Liver (tissue), 8 donors: ENCODE measurements at regions not wholly inside any gene's neighbourhood (a gene's known extent, or its start where the extent isn't known, plus 50 kb on each side); places are given as distances from the start of the nearest gene placed in this dataset.

Source experiments
- DNase-seq: peaks from one replicate; pipeline ENCODE4 v3.0.0-alpha.2; 2017; ENCODE audit warnings: low spot score
- H3K27ac ChIP-seq, 2 donors: one replicate each; pipeline ENCODE4 v1.7.0; 2013; ENCODE audit warnings: inconsistent platforms in 2 of 2, low read length in 2 of 2, control low read depth in 1 of 2, low read depth in 1 of 2, mild to moderate bottlenecking in 1 of 2
- H3K27me3 ChIP-seq, 4 donors: one replicate each; pipeline versions ENCODE4 v1.6.1 to v1.7.0; 2013; ENCODE audit warnings: low read length in 3 of 4, inconsistent platforms in 1 of 4, mild to moderate bottlenecking in 1 of 4, moderate library complexity in 1 of 4; ENCODE audit not compliant: control insufficient read depth in 4 of 4, insufficient read depth in 4 of 4
- H3K36me3 ChIP-seq, 4 donors: one replicate each; pipeline versions ENCODE4 v1.6.1 to v1.7.0; 2013; ENCODE audit warnings: low read length in 3 of 4, mild to moderate bottlenecking in 3 of 4, low read depth in 1 of 4, moderate library complexity in 1 of 4; ENCODE audit not compliant: control insufficient read depth in 4 of 4, insufficient read depth in 3 of 4
- H3K4me1 ChIP-seq, 4 donors: one replicate each; pipeline versions ENCODE4 v1.6.1 to v1.7.0; 2013; ENCODE audit warnings: low read length in 3 of 4, mild to moderate bottlenecking in 3 of 4, moderate library complexity in 1 of 4; ENCODE audit not compliant: control insufficient read depth in 4 of 4, insufficient read depth in 4 of 4
- H3K4me3 ChIP-seq, 3 donors: one replicate each; pipeline versions ENCODE4 v1.6.1 to v1.7.0; 2013; ENCODE audit warnings: low read length in 3 of 3, control low read depth in 1 of 3, low read depth in 1 of 3, mild to moderate bottlenecking in 1 of 3
- H3K9ac ChIP-seq, 2 donors: one replicate each; pipeline ENCODE4 v1.7.0; 2013; ENCODE audit warnings: low read length in 2 of 2, mild to moderate bottlenecking in 2 of 2, moderate library complexity in 2 of 2, control low read depth in 1 of 2, low read depth in 1 of 2
- H3K9me3 ChIP-seq, 4 donors: one replicate each; pipeline versions ENCODE4 v1.6.1 to v1.7.0; 2013; ENCODE audit warnings: low read length in 3 of 4; ENCODE audit not compliant: control insufficient read depth in 4 of 4
- ATF3 ChIP-seq: IDR thresholded peaks from 2 replicates; pipeline ENCODE4 v1.6.1; 2016; ENCODE audit warnings: antibody characterized with exemption
- CTCF ChIP-seq: fragments of 150-350 bp; IDR thresholded peaks from 2 replicates; pipeline ENCODE4 v1.5.1; 2017; ENCODE audit warnings: improper control_type of control experiment, low read depth, low read length; ENCODE audit not compliant: missing input control
- EGR1 ChIP-seq, 2 donors: IDR thresholded peaks; 2 replicates each; pipeline ENCODE4 v1.6.1; 2016 to 2018; ENCODE audit warnings: antibody characterized with exemption in 2 of 2, low read depth in 2 of 2
- FOXA1 ChIP-seq: IDR thresholded peaks from 2 replicates; pipeline ENCODE4 v1.6.1; 2016; ENCODE audit warnings: antibody characterized with exemption
- FOXA2 ChIP-seq: IDR thresholded peaks from 2 replicates; pipeline ENCODE4 v1.6.1; 2016; ENCODE audit warnings: antibody characterized with exemption
- GABPA ChIP-seq, 2 donors: IDR thresholded peaks in 1 of 2; conservative IDR thresholded peaks in 1 of 2; 2 replicates each; pipeline ENCODE4 v1.6.1; 2016; ENCODE audit warnings: antibody characterized with exemption in 2 of 2, mild to moderate bottlenecking in 1 of 2, moderate library complexity in 1 of 2
- HNF4A ChIP-seq, 2 donors: conservative IDR thresholded peaks; 2 replicates each; pipeline ENCODE4 v1.6.1; 2016; ENCODE audit warnings: antibody characterized with exemption in 2 of 2, mild to moderate bottlenecking in 2 of 2
- HNF4G ChIP-seq: IDR thresholded peaks from 2 replicates; pipeline ENCODE4 v1.6.1; 2016; ENCODE audit warnings: antibody characterized with exemption
- JUND ChIP-seq, 2 donors: IDR thresholded peaks; 2 replicates each; pipeline ENCODE4 v1.6.1; 2016; ENCODE audit warnings: antibody characterized with exemption in 2 of 2
- NR2F2 ChIP-seq: IDR thresholded peaks from 2 replicates; pipeline ENCODE4 v1.6.1; 2016; ENCODE audit warnings: antibody characterized with exemption
- RAD21 ChIP-seq, 2 donors: IDR thresholded peaks; 2 replicates each; pipeline ENCODE4 v1.6.1; 2016; ENCODE audit warnings: antibody characterized with exemption in 2 of 2, mild to moderate bottlenecking in 2 of 2
- REST ChIP-seq: IDR thresholded peaks from 2 replicates; pipeline ENCODE4 v1.6.1; 2016; ENCODE audit warnings: antibody characterized with exemption, mild to moderate bottlenecking
- TAF1 ChIP-seq: conservative IDR thresholded peaks from 2 replicates; pipeline ENCODE4 v1.6.1; 2016; ENCODE audit warnings: antibody characterized with exemption, mild to moderate bottlenecking
- YY1 ChIP-seq: IDR thresholded peaks from 2 replicates; pipeline ENCODE4 v1.6.1; 2016; ENCODE audit warnings: antibody characterized with exemption, mild to moderate bottlenecking
- ZBTB33 ChIP-seq: IDR thresholded peaks from 2 replicates; pipeline ENCODE4 v1.6.1; 2016; ENCODE audit warnings: antibody characterized with exemption
- WGBS: extraction: QIAGEN DNeasy Blood & Tissue Kit; methylation state at CpG from one replicate; pipeline ENCODE4 v1.1.7; 2013; 5-methylcytosine and 5-hydroxymethylcytosine counted together
- donor health status: healthy.
- donor health status: healthy.
- donor health status: healthy.
- donor health status: healthy.
- donor health status: healthy.

DNA sequence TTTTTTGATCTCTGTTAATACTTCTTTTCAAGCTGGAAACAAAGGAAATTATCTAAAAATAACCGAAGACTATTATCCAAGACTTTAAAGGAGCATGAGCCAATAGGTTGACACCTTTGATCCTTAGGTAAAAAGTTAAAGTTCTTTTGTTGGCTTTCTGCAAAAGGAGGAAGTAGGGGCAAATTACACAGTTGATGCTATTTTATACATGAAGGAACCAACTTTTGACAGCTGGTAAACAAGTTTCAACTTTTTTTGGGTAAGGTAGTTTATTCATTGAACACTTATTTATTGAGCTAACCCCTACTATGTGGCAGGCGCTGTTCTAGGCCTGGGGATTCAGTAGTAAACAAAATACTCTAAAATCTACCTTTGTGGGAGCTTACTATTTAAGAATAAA is 66.6 kb upstream of the ZEB2 start:
- H3K27me3 ChIP-seq, result peaks cover 0 to 2% (median 0%) of the 10 kb centered on the region in 4 donors
- H3K4me1 ChIP-seq, result no peaks in the 10 kb centered on the region
- WGBS, result 85% methylated on average over 2 of the region's 2 CpGs
- H3K36me3 ChIP-seq, result no peaks in the 10 kb centered on the region
- no peak overlapping the region for H3K27ac ChIP-seq
- no peak overlapping the region for H3K9ac ChIP-seq
- DNase-seq, result no peak
- no peaks in the 10 kb centered on the region for H3K9me3 ChIP-seq
- H3K4me3 ChIP-seq, result no peak overlapping the region
- no peak for TF ChIP-seq ZBTB33
- no peak for TF ChIP-seq REST
- no peak for TF ChIP-seq JUND (IDR thresholded peaks at IDR 0.05)
- no peak for TF ChIP-seq ATF3
- no peak for TF ChIP-seq EGR1 (IDR thresholded peaks at IDR 0.05; ENCODE audit: low read depth in 2 of 2)
- TF ChIP-seq YY1, result no peak
- no peak for TF ChIP-seq HNF4A (conservative IDR thresholded peaks at IDR 0.05)
- TF ChIP-seq RAD21 (IDR thresholded peaks at IDR 0.05), result no peak
- no peak for TF ChIP-seq FOXA1
- no peak for TF ChIP-seq TAF1
- TF ChIP-seq HNF4G, result no peak
- TF ChIP-seq FOXA2, result no peak
- no peak for TF ChIP-seq CTCF

DNA sequence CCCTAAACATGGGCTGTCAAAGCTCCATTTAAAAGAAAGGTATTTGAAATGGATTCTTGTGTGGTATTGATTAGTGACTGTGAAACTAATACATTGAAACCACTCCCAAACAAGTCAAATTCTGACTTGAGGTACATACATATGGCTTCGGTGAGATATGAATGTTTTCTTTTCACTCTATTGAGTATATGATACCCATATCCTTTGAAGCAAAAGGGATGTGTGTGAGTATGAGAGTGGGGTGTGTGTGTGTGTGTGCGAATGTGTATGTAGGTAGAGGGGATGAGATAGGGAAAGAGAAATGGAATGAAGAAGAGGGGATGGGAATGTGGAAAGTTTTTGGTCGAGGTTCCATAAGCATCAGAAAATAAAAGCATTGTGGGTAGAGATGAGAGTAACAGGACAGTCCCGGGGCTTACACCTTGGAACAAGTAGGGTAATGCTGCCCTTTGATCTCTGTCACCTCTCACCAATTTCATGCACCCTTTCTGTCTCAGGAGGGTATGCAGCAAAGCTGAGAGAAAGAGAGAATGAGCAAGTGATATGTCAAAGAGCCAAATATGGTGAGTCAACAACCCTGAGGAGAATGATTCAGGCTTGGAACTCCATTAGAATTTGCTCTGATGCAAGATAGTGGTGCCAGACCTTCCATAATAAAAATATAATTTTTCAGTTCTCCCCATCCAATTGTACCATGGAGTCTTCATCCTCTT is 64.0 kb upstream of the ZEB2 start:
- Histone ChIP-seq H3K4me1 (no peaks in the 10 kb centered on the region), H3K27ac (no peak overlapping the region), H3K36me3 (no peaks in the 10 kb centered on the region), H3K9me3 (no peaks in the 10 kb centered on the region), H3K27me3 (peaks cover 0 to 2% (median 0%) of the 10 kb centered on the region in 4 donors), H3K9ac (no peak overlapping the region), H3K4me3 (no peak overlapping the region)
- TF ChIP-seq REST (no peak), FOXA1 (no peak), ZBTB33 (no peak), GABPA (IDR thresholded peaks at IDR 0.05 in 1 of 2, conservative IDR thresholded peaks at IDR 0.05 in 1 of 2) (no peak), NR2F2 (no peak), RAD21 (IDR thresholded peaks at IDR 0.05) (no peak), HNF4A (conservative IDR thresholded peaks at IDR 0.05) (no peak), ATF3 (no peak), EGR1 (IDR thresholded peaks at IDR 0.05; ENCODE audit: low read depth in 2 of 2) (no peak), HNF4G (no peak)
- WGBS, result 72% methylated on average over 4 of the region's 4 CpGs
- no peak for DNase-seq
